Mammary epithelial cell (primary cell): ENCODE measurements at regions not wholly inside any gene's neighbourhood (a gene's known extent, or its start where the extent isn't known, plus 50 kb on each side); places are given as distances from the start of the nearest gene placed in this dataset.

Experiments used
- CTCF ChIP-seq, 2 donors: IDR thresholded peaks in 1 of 2; conservative IDR thresholded peaks in 1 of 2; 2 replicates each; pipeline ENCODE4 v1.5.1; 2011 to 2012; ENCODE audit warnings: inconsistent platforms in 2 of 2, low read length in 2 of 2, mild to moderate bottlenecking in 2 of 2, control low read depth in 1 of 2, low read depth in 1 of 2; ENCODE audit not compliant: insufficient read depth in 1 of 2; ENCODE audit errors: extremely low read depth in 1 of 2
- EZH2 ChIP-seq: IDR thresholded peaks from 2 replicates; pipeline ENCODE4 v1.6.1; 2012; ENCODE audit warnings: low read length, inconsistent platforms, borderline replicate concordance

- TF ChIP-seq CTCF (conservative IDR thresholded peaks at IDR 0.05 in 1 of 2, IDR thresholded peaks at IDR 0.05 in 1 of 2; ENCODE audit: extremely low read depth in 1 of 2, insufficient read depth in 1 of 2, low read depth in 1 of 2, low read length in 2 of 2), result no peak
- no peak for TF ChIP-seq EZH2
These were observed 168.6 kb downstream of the PRELID2 start for GRCh38 chr5:145666591-145666990.
